Endothelial cell of umbilical vein (primary cell): ENCODE measurements at regions not wholly inside any gene's neighbourhood (a gene's known extent, or its start where the extent isn't known, plus 50 kb on each side); places are given as distances from the start of the nearest gene placed in this dataset.
"Not testable (repeated sequence)": the region's sequence is repeated elsewhere in the genome, so short reads cannot be mapped to it uniquely, and the experiment has no call there.

ENCODE experiments used
- BruUV-seq: library from RNA; stranded (reverse); fragments of 400-500 nt; replicated peaks from 2 replicates; lab custom pipeline; 2021; lab: Mats Ljungman, UMichigan
- CTCF ChIA-PET: fragments of 300-600, 350-600 bp; sonication (Branson Sonifier 250); formaldehyde crosslinking; loops from one replicate; lab custom pipeline; 2021; ENCODE audit warnings: antibody characterized with exemption, inconsistent platforms; lab: Charles Lee
- POLR2A ChIA-PET: fragments of 300-600, 350-600 bp; sonication (Branson Sonifier 250); formaldehyde crosslinking; loops from one replicate; lab custom pipeline; 2021; ENCODE audit warnings: antibody characterized with exemption, inconsistent platforms; lab: Charles Lee
- DNase-seq: peaks from one replicate; pipeline ENCODE4 v3.0.0-alpha.2; 2011; ENCODE audit warnings: low read depth, low spot score
- FAIRE-seq: peaks from 2 replicates; lab custom pipeline; 2011; peaks lifted over from hg19 to GRCh38; lab: Jason Lieb, UNC
- H2AFZ ChIP-seq: 2 replicates; pipeline ENCODE4 v1.6.0; 2012; ENCODE audit warnings: low read depth, low read length, control low read depth, inconsistent platforms
- H3K27ac ChIP-seq: 2 replicates; pipeline ENCODE4 v1.5.1; 2011; ENCODE audit warnings: low read depth, mild to moderate bottlenecking, control low read depth, low read length, moderate library complexity; ENCODE audit not compliant: insufficient read depth
- H3K27me3 ChIP-seq, 2 experiments: 2 replicates each; pipeline versions ENCODE4 v1.6.0 to v1.6.1; 2011; ENCODE audit warnings: low read length in 2 of 2, mixed read lengths in 1 of 2; ENCODE audit not compliant: control insufficient read depth in 2 of 2, insufficient read depth in 2 of 2
- H3K36me3 ChIP-seq, 2 experiments: 2 replicates in 1 of 2; 3 replicates in 1 of 2; pipeline ENCODE4 v1.5.1; 2011; ENCODE audit warnings: low read length in 2 of 2, mild to moderate bottlenecking in 1 of 2, moderate library complexity in 1 of 2; ENCODE audit not compliant: control insufficient read depth in 2 of 2, insufficient read depth in 2 of 2; ENCODE audit errors: extremely low read depth in 1 of 2
- H3K4me1 ChIP-seq: 3 replicates; pipeline ENCODE4 v1.5.1; 2011; ENCODE audit warnings: mild to moderate bottlenecking, low read length; ENCODE audit not compliant: control insufficient read depth, insufficient read depth; ENCODE audit errors: extremely low read depth
- H3K4me2 ChIP-seq: 2 replicates; pipeline ENCODE4 v1.6.1; 2011; ENCODE audit warnings: low read length, control low read depth, mixed read lengths; ENCODE audit not compliant: insufficient read depth
- H3K4me3 ChIP-seq, 3 experiments: fragments of 200-600 bp in 1 of 3; sonication (generic), shearing (Covaris generic) in 1 of 3; replicated peaks in 1 of 3; 2 replicates each; pipeline ENCODE4 v1.5.1; 2011 to 2016; ENCODE audit warnings: control low read depth in 3 of 3, low read length in 3 of 3, mild to moderate bottlenecking in 2 of 3, inconsistent platforms in 1 of 3, low read depth in 1 of 3, moderate library complexity in 1 of 3; ENCODE audit not compliant: insufficient read depth in 1 of 3
- H3K79me2 ChIP-seq: 2 replicates; pipeline ENCODE4 v1.6.0; 2012; ENCODE audit warnings: low read length, inconsistent platforms; ENCODE audit not compliant: control insufficient read depth, insufficient read depth
- H3K9ac ChIP-seq: replicated peaks from 2 replicates; pipeline ENCODE3; 2011; ENCODE audit warnings: low read length, control low read depth; ENCODE audit not compliant: insufficient read depth; ENCODE audit errors: extremely low read depth
- H3K9me1 ChIP-seq: replicated peaks from 3 replicates; pipeline ENCODE4 v1.6.0; 2011; ENCODE audit warnings: mild to moderate bottlenecking, low read length; ENCODE audit not compliant: control insufficient read depth, insufficient read depth; ENCODE audit errors: extremely low read depth
- H3K9me3 ChIP-seq: replicated peaks from 2 replicates; pipeline ENCODE4 v1.5.1; 2012; ENCODE audit warnings: low read length, inconsistent platforms; ENCODE audit not compliant: control insufficient read depth, insufficient read depth
- H4K20me1 ChIP-seq: replicated peaks from 2 replicates; pipeline ENCODE3; 2011; ENCODE audit warnings: mild to moderate bottlenecking, low read length; ENCODE audit not compliant: control insufficient read depth, insufficient read depth; ENCODE audit errors: extremely low read depth
- EZH2 ChIP-seq: IDR thresholded peaks from 2 replicates; pipeline ENCODE4 v1.6.1; 2012; ENCODE audit warnings: borderline replicate concordance, low read depth, mild to moderate bottlenecking, moderate library complexity, low read length, inconsistent platforms; ENCODE audit not compliant: severe bottlenecking
- FOS ChIP-seq: IDR thresholded peaks from 2 replicates; pipeline ENCODE4 v1.6.1; 2011; ENCODE audit warnings: mild to moderate bottlenecking, low read length, moderate library complexity, borderline replicate concordance; ENCODE audit not compliant: insufficient read depth
- GATA2 ChIP-seq: IDR thresholded peaks from 2 replicates; pipeline ENCODE4 v1.7.0; 2011; ENCODE audit warnings: low read depth, mild to moderate bottlenecking, moderate library complexity, mixed read lengths, low read length; ENCODE audit not compliant: insufficient read length, insufficient read depth
- JUN ChIP-seq: IDR thresholded peaks from 2 replicates; pipeline ENCODE4 v1.6.1; 2011; ENCODE audit warnings: borderline replicate concordance, low read depth; ENCODE audit not compliant: insufficient read length, insufficient read depth
- MYC ChIP-seq: IDR thresholded peaks from one replicate; pipeline ENCODE4 v1.6.1; 2011; ENCODE audit warnings: mild to moderate bottlenecking, low read depth, low read length
- POLR2A ChIP-seq: IDR thresholded peaks from 2 replicates; pipeline ENCODE4 v1.6.1; 2012; ENCODE audit warnings: low read depth, mild to moderate bottlenecking, control low read depth, low read length
- POLR2AphosphoS5 ChIP-seq: IDR thresholded peaks from 2 replicates; pipeline ENCODE4 v1.6.1; 2012; ENCODE audit warnings: low read depth, mild to moderate bottlenecking, control low read depth, low read length, moderate library complexity; ENCODE audit not compliant: insufficient read depth
- dilution Hi-C: fragments of 300-500 bp; cut with MboI; formaldehyde crosslinking; loops from one replicate; pipeline ENCODE4 v1.15.0; 2019; ENCODE audit warnings: low sequenced_read_pairs; ENCODE audit not compliant: extremely low pct_ligation_motif_present
- intact Hi-C: fragments of 100-400 bp; cut with micrococcal nuclease; formaldehyde crosslinking; loops from one replicate; pipeline ENCODE4 v1.10.0; 2022
- TF ChIP-seq, protein P1 (sequence below): IDR thresholded peaks from 2 replicates; pipeline ENCODE4 v1.6.1; 2011; ENCODE audit not compliant: insufficient read depth, insufficient read length
- TF ChIP-seq, protein P2 (sequence below), 2 donors: IDR thresholded peaks; 1 replicate in 1 of 2; 2 replicates in 1 of 2; pipeline ENCODE4 v1.5.1; 2011; ENCODE audit warnings: low read length in 2 of 2, mild to moderate bottlenecking in 2 of 2, moderate library complexity in 2 of 2, control low read depth in 1 of 2, inconsistent platforms in 1 of 2, low read depth in 1 of 2; ENCODE audit not compliant: insufficient read depth in 1 of 2; ENCODE audit errors: extremely low read depth in 1 of 2

DNA sequence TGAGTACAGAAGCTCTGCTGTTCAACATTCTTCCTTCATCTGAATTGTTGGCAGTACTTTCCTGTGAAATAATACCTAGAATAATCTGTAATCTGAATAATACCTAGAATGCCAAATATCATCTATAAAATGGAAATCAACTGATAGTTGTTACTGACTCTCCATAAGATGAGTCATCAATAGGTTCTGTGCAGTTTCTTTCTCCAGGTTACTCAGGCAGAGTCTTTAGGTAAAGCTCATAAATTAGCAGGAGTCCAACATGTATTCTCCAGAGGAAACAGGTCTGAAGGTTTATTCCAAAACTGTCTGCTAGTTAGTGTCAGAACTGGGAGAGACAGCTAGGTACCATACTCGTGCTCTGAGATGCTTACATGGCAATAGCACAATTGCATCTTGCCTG, 282.0 kb upstream of the MAP2 start:
- Histone ChIP-seq H3K4me2 (no peak overlapping the region), H3K9me3 (peaks cover 2% of the 10 kb centered on the region), H3K9me1 (no peaks in the 10 kb centered on the region), H3K36me3 (no peaks in the 10 kb centered on the region), H3K9ac (no peak overlapping the region), H2AFZ (no peak overlapping the region), H3K27ac (no peak overlapping the region), H3K79me2 (no peaks in the 10 kb centered on the region), H3K4me3 (no peak overlapping the region), H4K20me1 (no peaks in the 10 kb centered on the region), H3K4me1 (no peaks in the 10 kb centered on the region), H3K27me3 (no peaks in the 10 kb centered on the region)
- no TSS peak for BruUV-seq
- dilution Hi-C loops (no loop called here), intact Hi-C loops (no loop called here)
- ChIA-PET POLR2A (no interaction called here), CTCF (no interaction called here)
- TF ChIP-seq MYC (no peak), GATA2 (no peak), POLR2AphosphoS5 (no peak), JUN (no peak), EZH2 (no peak), FOS (no peak), POLR2A (no peak)
- TF ChIP-seq, protein P1, sequence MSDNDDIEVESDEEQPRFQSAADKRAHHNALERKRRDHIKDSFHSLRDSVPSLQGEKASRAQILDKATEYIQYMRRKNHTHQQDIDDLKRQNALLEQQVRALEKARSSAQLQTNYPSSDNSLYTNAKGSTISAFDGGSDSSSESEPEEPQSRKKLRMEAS, result no peak
- TF ChIP-seq, protein P2, sequence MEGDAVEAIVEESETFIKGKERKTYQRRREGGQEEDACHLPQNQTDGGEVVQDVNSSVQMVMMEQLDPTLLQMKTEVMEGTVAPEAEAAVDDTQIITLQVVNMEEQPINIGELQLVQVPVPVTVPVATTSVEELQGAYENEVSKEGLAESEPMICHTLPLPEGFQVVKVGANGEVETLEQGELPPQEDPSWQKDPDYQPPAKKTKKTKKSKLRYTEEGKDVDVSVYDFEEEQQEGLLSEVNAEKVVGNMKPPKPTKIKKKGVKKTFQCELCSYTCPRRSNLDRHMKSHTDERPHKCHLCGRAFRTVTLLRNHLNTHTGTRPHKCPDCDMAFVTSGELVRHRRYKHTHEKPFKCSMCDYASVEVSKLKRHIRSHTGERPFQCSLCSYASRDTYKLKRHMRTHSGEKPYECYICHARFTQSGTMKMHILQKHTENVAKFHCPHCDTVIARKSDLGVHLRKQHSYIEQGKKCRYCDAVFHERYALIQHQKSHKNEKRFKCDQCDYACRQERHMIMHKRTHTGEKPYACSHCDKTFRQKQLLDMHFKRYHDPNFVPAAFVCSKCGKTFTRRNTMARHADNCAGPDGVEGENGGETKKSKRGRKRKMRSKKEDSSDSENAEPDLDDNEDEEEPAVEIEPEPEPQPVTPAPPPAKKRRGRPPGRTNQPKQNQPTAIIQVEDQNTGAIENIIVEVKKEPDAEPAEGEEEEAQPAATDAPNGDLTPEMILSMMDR (IDR thresholded peaks at IDR 0.05; ENCODE audit: extremely low read depth in 1 of 2, insufficient read depth in 1 of 2, low read depth in 1 of 2, low read length in 2 of 2), result no peak
- DNase-seq (no peak), FAIRE-seq (no peak)

DNA sequence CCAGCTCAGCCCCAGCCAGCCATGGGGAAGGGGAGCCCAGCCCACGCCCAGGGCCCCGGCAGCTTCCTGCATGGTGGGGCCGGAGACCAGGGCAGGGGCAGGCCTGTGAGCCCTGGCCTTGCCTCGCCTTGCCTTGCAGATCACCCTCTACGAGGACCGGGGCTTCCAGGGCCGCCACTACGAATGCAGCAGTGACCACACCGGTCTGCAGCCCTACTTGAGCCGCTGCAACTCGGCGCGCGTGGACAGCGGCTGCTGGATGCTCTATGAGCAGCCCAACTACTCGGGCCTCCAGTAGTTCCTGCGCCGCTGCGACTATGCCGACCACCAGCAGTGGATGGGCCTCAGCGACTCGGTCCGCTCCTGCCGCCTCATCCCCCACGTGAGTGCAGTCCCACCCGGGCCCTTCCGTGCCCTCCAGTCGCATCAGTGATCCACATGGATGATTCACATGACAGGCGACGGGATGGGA, 278.6 kb upstream of the MAP2 start:
- H3K9me3 ChIP-seq, H3K4me2 ChIP-seq, H3K4me3 ChIP-seq, POLR2A ChIA-PET, H3K9me1 ChIP-seq, intact Hi-C loops, H3K79me2 ChIP-seq, H3K9ac ChIP-seq, FAIRE-seq, H2AFZ ChIP-seq, DNase-seq, H3K27me3 ChIP-seq, CTCF ChIA-PET, dilution Hi-C loops, H4K20me1 ChIP-seq, BruUV-seq, H3K27ac ChIP-seq, H3K4me1 ChIP-seq, H3K36me3 ChIP-seq: not testable (repeated sequence)
